ENCODE measurements at regions not wholly inside any gene's neighbourhood (a gene's known extent, or its start where the extent isn't known, plus 50 kb on each side); places are given as distances from the start of the nearest gene placed in this dataset.

- no peak for FAIRE-seq
- CTCF ChIA-PET, result interaction anchor here (0.7 to 1.3 kb wide), 2 partner anchors 15 to 17 kb away, joined by 3 to 4 read pairs; no protein-coding TSS in a partner anchor
Measured at GRCh38 chr15:39321977-39322376, 258.9 kb upstream of the THBS1 start.

More at GRCh38 chr15:39321977-39322376, 258.9 kb upstream of the THBS1 start:
- POLR2A ChIA-PET, result no interaction called here
- DNase-seq (ENCODE audit: low read depth, low spot score), result no peak
- no peaks in the 10 kb centered on the region for H3K4me1 ChIP-seq (ENCODE audit: control insufficient read depth, extremely low read depth, insufficient read depth, low read length)
- dilution Hi-C loops (cut with MboI; ENCODE audit: extremely low pct_ligation_motif_present, low sequenced_read_pairs), result no loop called here
- TF ChIP-seq POLR2A (IDR thresholded peaks at IDR 0.05; ENCODE audit: low read depth, low read length) (no peak), MAX (IDR thresholded peaks at IDR 0.05; ENCODE audit: insufficient read depth, insufficient read length) (no peak), FOS (IDR thresholded peaks at IDR 0.05; ENCODE audit: borderline replicate concordance, insufficient read depth, low read length) (no peak), POLR2AphosphoS5 (IDR thresholded peaks at IDR 0.05; ENCODE audit: insufficient read depth, low read depth, low read length) (no peak), MYC (IDR thresholded peaks at IDR 0.05; ENCODE audit: low read depth, low read length) (no peak), EZH2 (IDR thresholded peaks at IDR 0.05; ENCODE audit: borderline replicate concordance, low read depth, low read length, severe bottlenecking) (no peak), JUN (IDR thresholded peaks at IDR 0.05; ENCODE audit: borderline replicate concordance, insufficient read depth, insufficient read length, low read depth) (no peak), CTCF (IDR thresholded peaks at IDR 0.05; ENCODE audit: extremely low read depth in 1 of 2, insufficient read depth in 1 of 2, low read depth in 1 of 2, low read length in 2 of 2) (no peak)
- H3K9me1 ChIP-seq (replicated peaks; ENCODE audit: control insufficient read depth, extremely low read depth, insufficient read depth, low read length), result no peaks in the 10 kb centered on the region
- H3K9ac ChIP-seq (replicated peaks; ENCODE audit: extremely low read depth, insufficient read depth, low read length), result no peak overlapping the region
- no peaks in the 10 kb centered on the region for H4K20me1 ChIP-seq (replicated peaks; ENCODE audit: control insufficient read depth, extremely low read depth, insufficient read depth, low read length)
- H3K4me3 ChIP-seq (replicated peaks in 1 of 3; ENCODE audit: insufficient read depth in 1 of 3, low read depth in 1 of 3, low read length in 3 of 3), result no peak overlapping the region
- no peaks in the 10 kb centered on the region for H3K36me3 ChIP-seq (ENCODE audit: control insufficient read depth in 2 of 2, extremely low read depth in 1 of 2, insufficient read depth in 2 of 2, low read length in 2 of 2)
- no TSS peak for BruUV-seq (replicated peaks)
- H3K4me2 ChIP-seq (ENCODE audit: insufficient read depth, low read length), result no peak overlapping the region
- H3K27me3 ChIP-seq (ENCODE audit: control insufficient read depth in 2 of 2, insufficient read depth in 2 of 2, low read length in 2 of 2), result no peaks in the 10 kb centered on the region
- H3K9me3 ChIP-seq (replicated peaks; ENCODE audit: control insufficient read depth, insufficient read depth, low read length), result no peaks in the 10 kb centered on the region
- H3K27ac ChIP-seq (ENCODE audit: insufficient read depth, low read depth, low read length), result no peak overlapping the region
- intact Hi-C loops (cut with micrococcal nuclease), result loop anchor here (10.0 kb wide), 1 partner anchor 1417 kb away; no protein-coding TSS in a partner anchor
- no peak overlapping the region for H2AFZ ChIP-seq (ENCODE audit: low read depth, low read length)
- no peaks in the 10 kb centered on the region for H3K79me2 ChIP-seq (ENCODE audit: control insufficient read depth, insufficient read depth, low read length)

Measured in endothelial cell of umbilical vein (primary cell).